ENCODE measurements at regions not wholly inside any gene's neighbourhood (a gene's known extent, or its start where the extent isn't known, plus 50 kb on each side); places are given as distances from the start of the nearest gene placed in this dataset.

- no peak for DNase-seq (ENCODE audit: low read depth in 2 of 2)
These were observed 128.1 kb upstream of the CCDC54 start for GRCh38 chr3:107249132-107249531.

GRCh38 chr3:107250221-107250620, 127.0 kb upstream of the CCDC54 start:
- DNase-seq (ENCODE audit: low read depth in 2 of 2) = no peak

- DNase-seq (ENCODE audit: low read depth in 2 of 2) = no peak
These were observed 125.4 kb upstream of the CCDC54 start for GRCh38 chr3:107251819-107252218.

- DNase-seq (ENCODE audit: low read depth in 2 of 2) = no peak
These were observed 120.3 kb upstream of the CCDC54 start for GRCh38 chr3:107256963-107257362.

GRCh38 chr3:107258300-107258699, 118.9 kb upstream of the CCDC54 start:
- DNase-seq (ENCODE audit: low read depth in 2 of 2) = no peak

- no peak for DNase-seq (ENCODE audit: low read depth in 2 of 2)
These were observed 117.0 kb upstream of the CCDC54 start for GRCh38 chr3:107260207-107260606.

- no peak for DNase-seq (ENCODE audit: low read depth in 2 of 2)
These were observed 113.8 kb upstream of the CCDC54 start for GRCh38 chr3:107263269-107264021.

- DNase-seq (ENCODE audit: low read depth in 2 of 2) = no peak
These were observed 112.4 kb upstream of the CCDC54 start for GRCh38 chr3:107264888-107265287.

GRCh38 chr3:107265526-107265925, 111.7 kb upstream of the CCDC54 start:
- DNase-seq (ENCODE audit: low read depth in 2 of 2) = no peak

- DNase-seq (ENCODE audit: low read depth in 2 of 2) = no peak
These were observed 108.8 kb upstream of the CCDC54 start for GRCh38 chr3:107268469-107268868.

- no peak for DNase-seq (ENCODE audit: low read depth in 2 of 2)
These were observed 108.1 kb upstream of the CCDC54 start for GRCh38 chr3:107269136-107269535.

- no peak for DNase-seq (ENCODE audit: low read depth in 2 of 2)
These were observed 105.4 kb upstream of the CCDC54 start for GRCh38 chr3:107271787-107272387.

GRCh38 chr3:107272471-107272870, 104.8 kb upstream of the CCDC54 start:
- no peak for DNase-seq (ENCODE audit: low read depth in 2 of 2)

- DNase-seq (ENCODE audit: low read depth in 2 of 2) = no peak
These were observed 104.4 kb upstream of the CCDC54 start for GRCh38 chr3:107272885-107273284.

GRCh38 chr3:107273771-107274170, 103.5 kb upstream of the CCDC54 start:
- no peak for DNase-seq (ENCODE audit: low read depth in 2 of 2)

- DNase-seq (ENCODE audit: low read depth in 2 of 2) = no peak
These were observed 101.7 kb upstream of the CCDC54 start for GRCh38 chr3:107275511-107275910.

GRCh38 chr3:107283948-107284347, 93.3 kb upstream of the CCDC54 start:
- DNase-seq (ENCODE audit: low read depth in 2 of 2) = no peak

GRCh38 chr3:107284612-107285011, 92.6 kb upstream of the CCDC54 start:
- no peak for DNase-seq (ENCODE audit: low read depth in 2 of 2)

- no peak for DNase-seq (ENCODE audit: low read depth in 2 of 2)
These were observed 92.0 kb upstream of the CCDC54 start for GRCh38 chr3:107285197-107285596.

GRCh38 chr3:107289354-107289753, 87.9 kb upstream of the CCDC54 start:
- no peak for DNase-seq (ENCODE audit: low read depth in 2 of 2)

- no peak for DNase-seq (ENCODE audit: low read depth in 2 of 2)
These were observed 83.1 kb upstream of the CCDC54 start for GRCh38 chr3:107294117-107294516.

- no peak for DNase-seq (ENCODE audit: low read depth in 2 of 2)
These were observed 79.6 kb upstream of the CCDC54 start for GRCh38 chr3:107297597-107297996.

GRCh38 chr3:107307205-107307604, 70.0 kb upstream of the CCDC54 start:
- no peak for DNase-seq (ENCODE audit: low read depth in 2 of 2)

- no peak for DNase-seq (ENCODE audit: low read depth in 2 of 2)
These were observed 68.5 kb upstream of the CCDC54 start for GRCh38 chr3:107308716-107309115.
